CD14-positive monocyte (primary cell): ENCODE measurements at regions not wholly inside any gene's neighbourhood (a gene's known extent, or its start where the extent isn't known, plus 50 kb on each side); places are given as distances from the start of the nearest gene placed in this dataset.

ENCODE experiments used
- DNase-seq, 3 donors: peaks; one replicate each; pipeline ENCODE4 v3.0.0-alpha.2; 2011 to 2022
- H2AFZ ChIP-seq: 2 replicates; pipeline ENCODE4 v1.6.0; 2012; ENCODE audit warnings: mild to moderate bottlenecking, low read depth, low read length, inconsistent platforms; ENCODE audit not compliant: insufficient read depth, poor library complexity, severe bottlenecking
- H3K27ac ChIP-seq, 2 donors: 1 replicate in 1 of 2; 2 replicates in 1 of 2; pipeline ENCODE4 v1.5.1; 2012 to 2013; ENCODE audit warnings: low read length in 2 of 2, control low read depth in 1 of 2, inconsistent platforms in 1 of 2, low read depth in 1 of 2, mild to moderate bottlenecking in 1 of 2
- H3K27me3 ChIP-seq, 2 donors: one replicate each; pipeline versions ENCODE4 v1.6.0 to v1.6.1; 2011 to 2013; ENCODE audit warnings: low read length in 2 of 2; ENCODE audit not compliant: control insufficient read depth in 2 of 2, insufficient read depth in 2 of 2
- H3K36me3 ChIP-seq, 2 donors: replicated peaks in 1 of 2; 1 replicate in 1 of 2; 2 replicates in 1 of 2; pipeline versions ENCODE4 v1.5.1 to v1.6.1; 2012 to 2013; ENCODE audit warnings: low read length in 2 of 2, control low read depth in 1 of 2, inconsistent platforms in 1 of 2, mild to moderate bottlenecking in 1 of 2; ENCODE audit not compliant: insufficient read depth in 2 of 2, control insufficient read depth in 1 of 2
- H3K4me1 ChIP-seq, 2 donors: 1 replicate in 1 of 2; 2 replicates in 1 of 2; pipeline versions ENCODE4 v1.5.1 to v1.6.1; 2012 to 2013; ENCODE audit warnings: low read length in 2 of 2, control low read depth in 1 of 2, inconsistent platforms in 1 of 2, mild to moderate bottlenecking in 1 of 2, moderate library complexity in 1 of 2; ENCODE audit not compliant: insufficient read depth in 2 of 2, control insufficient read depth in 1 of 2
- H3K4me2 ChIP-seq: replicated peaks from 2 replicates; pipeline ENCODE3; 2012; ENCODE audit warnings: low read length, moderate library complexity, mild to moderate bottlenecking; ENCODE audit not compliant: poor library complexity, severe bottlenecking; ENCODE audit errors: extremely low read depth
- H3K4me3 ChIP-seq, 3 experiments: fragments of 200-600 bp in 1 of 3; sonication (generic) in 1 of 3; replicated peaks in 1 of 3; 1 replicate in 2 of 3; 2 replicates in 1 of 3; pipeline ENCODE4 v1.5.1; 2011 to 2013; ENCODE audit warnings: low read length in 3 of 3, mild to moderate bottlenecking in 3 of 3, control low read depth in 2 of 3, low read depth in 2 of 3, inconsistent platforms in 1 of 3, moderate library complexity in 1 of 3
- H3K79me2 ChIP-seq: 2 replicates; pipeline ENCODE4 v1.6.0; 2012; ENCODE audit warnings: mild to moderate bottlenecking, control low read depth, inconsistent platforms, low read length, moderate library complexity; ENCODE audit not compliant: insufficient read depth
- H3K9ac ChIP-seq: 2 replicates; pipeline ENCODE4 v1.6.0; 2017; ENCODE audit warnings: low read length, mild to moderate bottlenecking; ENCODE audit not compliant: insufficient read depth, poor library complexity, severe bottlenecking
- H3K9me3 ChIP-seq, 2 donors: replicated peaks in 1 of 2; 1 replicate in 1 of 2; 2 replicates in 1 of 2; pipeline versions ENCODE4 v1.5.1 to v1.6.1; 2012 to 2013; ENCODE audit warnings: low read length in 2 of 2, control low read depth in 1 of 2; ENCODE audit not compliant: control insufficient read depth in 1 of 2, insufficient read depth in 1 of 2
- H4K20me1 ChIP-seq: 2 replicates; pipeline ENCODE4 v1.6.0; 2012; ENCODE audit warnings: mild to moderate bottlenecking, low read length, control low read depth, moderate library complexity; ENCODE audit not compliant: insufficient read depth
- H3K27ac Mint-ChIP-seq, 7 donors: one replicate each; pipeline ENCODE4 v1.8.0; 2020; ENCODE audit warnings: mild to moderate bottlenecking in 7 of 7, mixed read lengths in 7 of 7, moderate library complexity in 6 of 7, inconsistent platforms in 2 of 7
- H3K27me3 Mint-ChIP-seq, 3 donors: one replicate each; pipeline ENCODE4 v1.8.0; 2021 to 2022; ENCODE audit warnings: low read depth in 3 of 3, mild to moderate bottlenecking in 3 of 3, mixed read lengths in 3 of 3, moderate library complexity in 3 of 3, inconsistent platforms in 1 of 3
- H3K36me3 Mint-ChIP-seq, 2 donors: one replicate each; pipeline ENCODE4 v1.8.0; 2020; ENCODE audit warnings: mixed read lengths in 2 of 2, inconsistent platforms in 1 of 2, mild to moderate bottlenecking in 1 of 2
- H3K4me1 Mint-ChIP-seq: one replicate; pipeline ENCODE4 v1.8.0; 2020; ENCODE audit warnings: mild to moderate bottlenecking, mixed read lengths
- H3K4me3 Mint-ChIP-seq, 2 donors: one replicate each; pipeline ENCODE4 v1.8.0; 2020; ENCODE audit warnings: mild to moderate bottlenecking in 2 of 2, mixed read lengths in 2 of 2, moderate library complexity in 1 of 2
- H3K9me3 Mint-ChIP-seq, 7 donors: one replicate each; pipeline ENCODE4 v1.8.0; 2020 to 2022; ENCODE audit warnings: mixed read lengths in 7 of 7, mild to moderate bottlenecking in 6 of 7, moderate library complexity in 6 of 7, inconsistent platforms in 2 of 7
- CTCF ChIP-seq: fragments of 200-600 bp; IDR thresholded peaks from one replicate; pipeline ENCODE4 v1.8.0; 2022; ENCODE audit warnings: antibody characterized with exemption, mild to moderate bottlenecking
- WGBS: methylation state at CpG from one replicate; pipeline ENCODE4 v1.1.5; 2013; ENCODE audit warnings: missing lambda C conversion rate; ENCODE audit not compliant: insufficient coverage; 5-methylcytosine and 5-hydroxymethylcytosine counted together
- intact Hi-C, 2 donors: fragments of 100-400 bp; cut with micrococcal nuclease; formaldehyde crosslinking; loops; one replicate each; pipeline versions ENCODE4 v1.15.0 to v1.15.1; 2023

- no CpG with 5 or more reads among the region's 3 CpGs for WGBS
- Histone ChIP-seq H3K36me3 (no peaks in the 10 kb centered on the region), H3K27me3 (peaks cover 15 to 28% of the 10 kb centered on the region in 2 donors), H3K4me1 (no peaks in the 10 kb centered on the region), H3K9me3 (peaks cover 6 to 12% of the 10 kb centered on the region in 2 donors), H3K27ac (no peak overlapping the region), H3K79me2 (no peaks in the 10 kb centered on the region), H4K20me1 (no peaks in the 10 kb centered on the region), H3K9ac (no peak overlapping the region), H3K4me2 (no peak overlapping the region), H2AFZ (no peak overlapping the region), H3K4me3 (no peak overlapping the region)
- DNase-seq = no peak
- Mint-ChIP-seq H3K36me3 (no peaks in the 10 kb centered on the region), H3K27ac (no peak overlapping the region), H3K4me1 (no peaks in the 10 kb centered on the region), H3K27me3 (peaks cover 28 to 54% (median 44%) of the 10 kb centered on the region in 3 donors), H3K9me3 (peaks cover 8 to 17% (median 14%) of the 10 kb centered on the region in 7 donors), H3K4me3 (no peak overlapping the region)
- TF ChIP-seq CTCF = no peak
- intact Hi-C loops = no loop called here
These were observed 66.5 kb downstream of the FAM9B start for GRCh38 chrX:8967461-8967860.

GRCh38 chrX:8960957-8961468 is 72.9 kb downstream of the FAM9B start:
- peak; percentile 29 to 41 (median 32) for DNase-seq
- Histone ChIP-seq H3K9me3 (peaks cover 6 to 12% of the 10 kb centered on the region in 2 donors), H4K20me1 (no peaks in the 10 kb centered on the region), H3K79me2 (no peaks in the 10 kb centered on the region), H3K4me1 (peaks cover 10 to 11% of the 10 kb centered on the region in 2 donors), H3K4me2 (no peak overlapping the region), H3K4me3 (no peak overlapping the region), H2AFZ (no peak overlapping the region), H3K9ac (no peak overlapping the region), H3K27me3 (peaks cover 57 to 73% of the 10 kb centered on the region in 2 donors), H3K36me3 (no peaks in the 10 kb centered on the region), H3K27ac (no peak overlapping the region)
- Mint-ChIP-seq H3K36me3 (no peaks in the 10 kb centered on the region), H3K4me3 (no peak overlapping the region), H3K9me3 (peaks cover 7 to 24% (median 17%) of the 10 kb centered on the region in 7 donors), H3K27ac (no peak overlapping the region), H3K4me1 (peaks cover 15% of the 10 kb centered on the region), H3K27me3 (peaks cover 41 to 67% (median 50%) of the 10 kb centered on the region in 3 donors)
- TF ChIP-seq CTCF = no peak
- no CpG with 5 or more reads among the region's 3 CpGs for WGBS
- intact Hi-C loops = no loop called here
